CD4-positive, alpha-beta T cell treated with Interleukin-12 subunit alpha and Interleukin-12 subunit beta, for 1 hour (primary cell): ENCODE measurements at regions not wholly inside any gene's neighbourhood (a gene's known extent, or its start where the extent isn't known, plus 50 kb on each side); places are given as distances from the start of the nearest gene placed in this dataset.

Source experiments
- DNase-seq: peaks from one replicate; pipeline ENCODE4 v3.0.0-alpha.2; 2020

- DNase-seq: no peak
Measured at GRCh38 chrX:17919896-17920446, 58.9 kb upstream of the RAI2 start.

- no peak for DNase-seq
Measured at GRCh38 chrX:17917945-17918577, 57.0 kb upstream of the RAI2 start.

GRCh38 chrX:17913801-17914200 lies 52.7 kb upstream of the RAI2 start:
- DNase-seq: no peak
